ENCODE measurements at regions not wholly inside any gene's neighbourhood (a gene's known extent, or its start where the extent isn't known, plus 50 kb on each side); places are given as distances from the start of the nearest gene placed in this dataset.

- no peaks in the 10 kb centered on the region for H3K4me1 ChIP-seq
- DNase-seq, result no peak
- no peaks in the 10 kb centered on the region for H3K36me3 ChIP-seq (replicated peaks in 1 of 2; ENCODE audit: insufficient read depth in 1 of 2, low read depth in 2 of 2)
- intact Hi-C loops (cut with DNase I), result no loop called here
- no peaks in the 10 kb centered on the region for H3K27me3 ChIP-seq
- H3K27ac ChIP-seq, result no peak overlapping the region
- TF ChIP-seq POLR2A (IDR thresholded peaks at IDR 0.05) (no peak), CTCF (IDR thresholded peaks at IDR 0.05) (no peak)
- WGBS, 2 donors, result 53 to 84% methylated on average over 3 to 12 of the region's 12 CpGs
- H3K9me3 ChIP-seq, result no peaks in the 10 kb centered on the region
- no peak overlapping the region for H3K4me3 ChIP-seq
- no peak for ATAC-seq
These were observed 189.0 kb upstream of the KLHL1 start for GRCh38 chr13:70297189-70297616.

- WGBS, 2 donors, result 22 to 29% methylated on average over 1 of the region's 1 CpG
- Histone ChIP-seq H3K27ac (no peak overlapping the region), H3K4me3 (no peak overlapping the region), H3K4me1 (no peaks in the 10 kb centered on the region), H3K36me3 (replicated peaks in 1 of 2; ENCODE audit: insufficient read depth in 1 of 2, low read depth in 2 of 2) (no peaks in the 10 kb centered on the region), H3K9me3 (no peaks in the 10 kb centered on the region), H3K27me3 (no peaks in the 10 kb centered on the region)
- ATAC-seq (no peak), DNase-seq (no peak)
- intact Hi-C loops (cut with DNase I), result no loop called here
- TF ChIP-seq POLR2A (IDR thresholded peaks at IDR 0.05) (no peak), CTCF (IDR thresholded peaks at IDR 0.05) (no peak)
These were observed 176.1 kb upstream of the KLHL1 start for GRCh38 chr13:70284371-70284770.

GRCh38 chr13:70275841-70276240, 167.6 kb upstream of the KLHL1 start:
- 55 to 63% methylated on average over 1 of the region's 1 CpG for WGBS, 2 donors
- Histone ChIP-seq H3K4me3 (no peak overlapping the region), H3K9me3 (no peaks in the 10 kb centered on the region), H3K27me3 (no peaks in the 10 kb centered on the region), H3K4me1 (no peaks in the 10 kb centered on the region), H3K27ac (no peak overlapping the region), H3K36me3 (replicated peaks in 1 of 2; ENCODE audit: insufficient read depth in 1 of 2, low read depth in 2 of 2) (no peaks in the 10 kb centered on the region)
- no peak for TF ChIP-seq POLR2A (IDR thresholded peaks at IDR 0.05)
- no peak for TF ChIP-seq CTCF (IDR thresholded peaks at IDR 0.05)
- ATAC-seq (no peak), DNase-seq (no peak)
- intact Hi-C loops (cut with DNase I), result no loop called here

- no peak for ATAC-seq
- Histone ChIP-seq H3K27me3 (no peaks in the 10 kb centered on the region), H3K36me3 (replicated peaks in 1 of 2; ENCODE audit: insufficient read depth in 1 of 2, low read depth in 2 of 2) (no peaks in the 10 kb centered on the region), H3K27ac (no peak overlapping the region), H3K9me3 (no peaks in the 10 kb centered on the region), H3K4me1 (no peaks in the 10 kb centered on the region), H3K4me3 (no peak overlapping the region)
- WGBS, 2 donors, result 91 to 97% methylated on average over 15 to 22 of the region's 22 CpGs
- no peak for DNase-seq
- intact Hi-C loops (cut with DNase I), result no loop called here
- TF ChIP-seq POLR2A (IDR thresholded peaks at IDR 0.05), result no peak
- no peak for TF ChIP-seq CTCF (IDR thresholded peaks at IDR 0.05)
These were observed 147.2 kb upstream of the KLHL1 start for GRCh38 chr13:70255406-70255991.

- WGBS, 2 donors, result 6 to 15% methylated on average over 1 of the region's 1 CpG
- intact Hi-C loops (cut with DNase I), result no loop called here
- no peak overlapping the region for H3K4me3 ChIP-seq
- no peaks in the 10 kb centered on the region for H3K27me3 ChIP-seq
- ATAC-seq (no peak), DNase-seq (no peak)
- no peaks in the 10 kb centered on the region for H3K36me3 ChIP-seq (replicated peaks in 1 of 2; ENCODE audit: insufficient read depth in 1 of 2, low read depth in 2 of 2)
- no peaks in the 10 kb centered on the region for H3K4me1 ChIP-seq
- no peak overlapping the region for H3K27ac ChIP-seq
- TF ChIP-seq CTCF (IDR thresholded peaks at IDR 0.05) (no peak), POLR2A (IDR thresholded peaks at IDR 0.05) (no peak)
- no peaks in the 10 kb centered on the region for H3K9me3 ChIP-seq
These were observed 145.6 kb upstream of the KLHL1 start for GRCh38 chr13:70253834-70254233.
